Central memory CD8-positive, alpha-beta T cell (primary cell): ENCODE measurements at regions not wholly inside any gene's neighbourhood (a gene's known extent, or its start where the extent isn't known, plus 50 kb on each side); places are given as distances from the start of the nearest gene placed in this dataset.

Experiments
- ATAC-seq: fragments of 150-1000 bp; cut with Tn5 transposase; replicated peaks from 2 replicates; pipeline ENCODE4 v1.10.0; 2022; ENCODE audit warnings: mild to moderate bottlenecking, moderate FRiP score, moderate number of reproducible peaks; ENCODE audit not compliant: poor library complexity, severe bottlenecking; ENCODE audit errors: extremely low read depth
- DNase-seq, 2 donors: peaks; one replicate each; pipeline ENCODE4 v3.0.0; 2021; ENCODE audit warnings: low spot score in 2 of 2
- H3K27ac Mint-ChIP-seq: one replicate; pipeline ENCODE4 v1.8.0; 2022; ENCODE audit warnings: low read depth, mild to moderate bottlenecking, moderate library complexity, mixed read lengths
- H3K27me3 Mint-ChIP-seq: one replicate; pipeline ENCODE4 v1.8.0; 2022; ENCODE audit warnings: mixed read lengths
- H3K36me3 Mint-ChIP-seq: one replicate; pipeline ENCODE4 v1.8.0; 2022; ENCODE audit warnings: mild to moderate bottlenecking, moderate library complexity, mixed read lengths; ENCODE audit not compliant: insufficient read depth
- H3K4me1 Mint-ChIP-seq: one replicate; pipeline ENCODE4 v1.8.0; 2022; ENCODE audit warnings: mixed read lengths
- H3K4me3 Mint-ChIP-seq: one replicate; pipeline ENCODE4 v1.8.0; 2022; ENCODE audit warnings: mild to moderate bottlenecking, moderate library complexity, mixed read lengths
- H3K9me3 Mint-ChIP-seq: one replicate; pipeline ENCODE4 v1.8.0; 2022; ENCODE audit warnings: mixed read lengths

- Mint-ChIP-seq H3K27ac (no peak overlapping the region), H3K4me1 (no peaks in the 10 kb centered on the region), H3K9me3 (peaks cover 5% of the 10 kb centered on the region), H3K36me3 (no peaks in the 10 kb centered on the region), H3K4me3 (no peak overlapping the region), H3K27me3 (no peaks in the 10 kb centered on the region)
- DNase-seq (no peak), ATAC-seq (no peak)
These were observed 165.5 kb upstream of the NTM start for GRCh38 chr11:131204765-131205380.

GRCh38 chr11:131206671-131207070 lies 163.7 kb upstream of the NTM start:
- Mint-ChIP-seq H3K4me3 (no peak overlapping the region), H3K27me3 (no peaks in the 10 kb centered on the region), H3K4me1 (no peaks in the 10 kb centered on the region), H3K36me3 (no peaks in the 10 kb centered on the region), H3K27ac (no peak overlapping the region), H3K9me3 (peaks cover 9% of the 10 kb centered on the region)
- ATAC-seq = no peak
- no peak for DNase-seq

- Mint-ChIP-seq H3K36me3 (peaks cover 1% of the 10 kb centered on the region), H3K27me3 (no peaks in the 10 kb centered on the region)
These were observed 162.5 kb upstream of the NTM start for GRCh38 chr11:131207901-131208300.

GRCh38 chr11:131217313-131218310 lies 152.8 kb upstream of the NTM start:
- Mint-ChIP-seq H3K9me3 (peaks cover 13% of the 10 kb centered on the region), H3K27ac (no peak overlapping the region), H3K4me3 (no peak overlapping the region), H3K36me3 (peaks cover 3% of the 10 kb centered on the region), H3K4me1 (no peaks in the 10 kb centered on the region), H3K27me3 (no peaks in the 10 kb centered on the region)
- DNase-seq (no peak), ATAC-seq (no peak)

More at GRCh38 chr11:131207901-131208300, 162.5 kb upstream of the NTM start:
- no peak overlapping the region for H3K4me3 Mint-ChIP-seq
- no peaks in the 10 kb centered on the region for H3K4me1 Mint-ChIP-seq
- ATAC-seq (no peak), DNase-seq (no peak)
- H3K27ac Mint-ChIP-seq = no peak overlapping the region
- peaks cover 9% of the 10 kb centered on the region for H3K9me3 Mint-ChIP-seq

- Mint-ChIP-seq H3K9me3 (peaks cover 13% of the 10 kb centered on the region), H3K36me3 (peaks cover 2% of the 10 kb centered on the region), H3K27ac (no peak overlapping the region), H3K4me1 (no peaks in the 10 kb centered on the region), H3K4me3 (no peak overlapping the region), H3K27me3 (no peaks in the 10 kb centered on the region)
- ATAC-seq = no peak
- DNase-seq = no peak
These were observed 151.9 kb upstream of the NTM start for GRCh38 chr11:131218542-131218941.

- no peaks in the 10 kb centered on the region for H3K27me3 Mint-ChIP-seq
- H3K27ac Mint-ChIP-seq = no peak overlapping the region
- peaks cover 13% of the 10 kb centered on the region for H3K9me3 Mint-ChIP-seq
- ATAC-seq (no peak), DNase-seq (no peak)
- H3K36me3 Mint-ChIP-seq = peaks cover 2% of the 10 kb centered on the region
- no peaks in the 10 kb centered on the region for H3K4me1 Mint-ChIP-seq
- H3K4me3 Mint-ChIP-seq = no peak overlapping the region
These were observed 150.8 kb upstream of the NTM start for GRCh38 chr11:131219646-131220045.

GRCh38 chr11:131223198-131223991 lies 147.0 kb upstream of the NTM start:
- no peak for DNase-seq
- H3K36me3 Mint-ChIP-seq = peaks cover 2% of the 10 kb centered on the region
- no peak for ATAC-seq
- peaks cover 12% of the 10 kb centered on the region for H3K9me3 Mint-ChIP-seq
- no peak overlapping the region for H3K27ac Mint-ChIP-seq
- no peak overlapping the region for H3K4me3 Mint-ChIP-seq
- no peaks in the 10 kb centered on the region for H3K27me3 Mint-ChIP-seq
- H3K4me1 Mint-ChIP-seq = no peaks in the 10 kb centered on the region

GRCh38 chr11:131228378-131228777 lies 142.0 kb upstream of the NTM start:
- ATAC-seq (no peak), DNase-seq (no peak)
- no peaks in the 10 kb centered on the region for H3K9me3 Mint-ChIP-seq
- H3K27ac Mint-ChIP-seq = no peak overlapping the region
- H3K36me3 Mint-ChIP-seq = no peaks in the 10 kb centered on the region
- H3K4me3 Mint-ChIP-seq = no peak overlapping the region
- no peaks in the 10 kb centered on the region for H3K27me3 Mint-ChIP-seq
- H3K4me1 Mint-ChIP-seq = no peaks in the 10 kb centered on the region

- Mint-ChIP-seq H3K4me1 (no peaks in the 10 kb centered on the region), H3K36me3 (no peaks in the 10 kb centered on the region), H3K4me3 (no peak overlapping the region), H3K27me3 (no peaks in the 10 kb centered on the region), H3K9me3 (no peaks in the 10 kb centered on the region), H3K27ac (no peak overlapping the region)
- no peak for ATAC-seq
- no peak for DNase-seq
These were observed 141.2 kb upstream of the NTM start for GRCh38 chr11:131229221-131229620.

- Mint-ChIP-seq H3K36me3 (peaks cover 2% of the 10 kb centered on the region), H3K4me3 (no peak overlapping the region), H3K4me1 (no peaks in the 10 kb centered on the region), H3K27me3 (no peaks in the 10 kb centered on the region), H3K27ac (no peak overlapping the region), H3K9me3 (no peaks in the 10 kb centered on the region)
- no peak for DNase-seq
- no peak for ATAC-seq
These were observed 139.0 kb upstream of the NTM start for GRCh38 chr11:131231317-131231940.

GRCh38 chr11:131232261-131232660 lies 138.2 kb upstream of the NTM start:
- ATAC-seq (no peak), DNase-seq (no peak)
- H3K36me3 Mint-ChIP-seq = peaks cover 2% of the 10 kb centered on the region
- H3K4me1 Mint-ChIP-seq = no peaks in the 10 kb centered on the region
- H3K27me3 Mint-ChIP-seq = no peaks in the 10 kb centered on the region
- no peak overlapping the region for H3K27ac Mint-ChIP-seq
- no peak overlapping the region for H3K4me3 Mint-ChIP-seq
- no peaks in the 10 kb centered on the region for H3K9me3 Mint-ChIP-seq

- ATAC-seq (no peak), DNase-seq (no peak)
- Mint-ChIP-seq H3K27ac (no peak overlapping the region), H3K9me3 (no peaks in the 10 kb centered on the region), H3K4me3 (no peak overlapping the region), H3K4me1 (no peaks in the 10 kb centered on the region), H3K27me3 (no peaks in the 10 kb centered on the region), H3K36me3 (peaks cover 2% of the 10 kb centered on the region)
These were observed 136.2 kb upstream of the NTM start for GRCh38 chr11:131234221-131234620.
